HG03558 (cell line): ENCODE measurements at regions not wholly inside any gene's neighbourhood (a gene's known extent, or its start where the extent isn't known, plus 50 kb on each side); places are given as distances from the start of the nearest gene placed in this dataset.
"Not testable (repeated sequence)": the region's sequence is repeated elsewhere in the genome, so short reads cannot be mapped to it uniquely, and the experiment has no call there.

Experiments used
- ATAC-seq: cut with Tn5 transposase; IDR thresholded peaks from one replicate; pipeline ENCODE4 v1.9.1; 2021; ENCODE audit warnings: moderate number of reproducible peaks; ENCODE audit not compliant: unreplicated experiment; ENCODE audit errors: extremely low read depth

GRCh38 chr12:59164226-59164625 lies 243.9 kb upstream of the LRIG3 start:
- ATAC-seq: no peak

- no peak for ATAC-seq
Observed at GRCh38 chr12:59158681-59159080, 238.4 kb upstream of the LRIG3 start.

- ATAC-seq: no peak
Observed at GRCh38 chr12:59158066-59158465, 237.8 kb upstream of the LRIG3 start.

- ATAC-seq: no peak
Observed at GRCh38 chr12:59155448-59155847, 235.1 kb upstream of the LRIG3 start.

GRCh38 chr12:59151243-59151642 lies 230.9 kb upstream of the LRIG3 start:
- no peak for ATAC-seq

GRCh38 chr12:59149995-59150642 lies 229.8 kb upstream of the LRIG3 start:
- ATAC-seq: peak; percentile 99

- ATAC-seq: no peak
Observed at GRCh38 chr12:59147791-59148190, 227.5 kb upstream of the LRIG3 start.

- ATAC-seq: no peak
Observed at GRCh38 chr12:59142183-59142790, 222.0 kb upstream of the LRIG3 start.

- no peak for ATAC-seq
Observed at GRCh38 chr12:59134750-59135149, 214.4 kb upstream of the LRIG3 start.

- no peak for ATAC-seq
Observed at GRCh38 chr12:59131462-59131861, 211.2 kb upstream of the LRIG3 start.

- no peak for ATAC-seq
Observed at GRCh38 chr12:59122784-59123183, 202.5 kb upstream of the LRIG3 start.

GRCh38 chr12:59121451-59121850 lies 201.1 kb upstream of the LRIG3 start:
- ATAC-seq: no peak

GRCh38 chr12:59119676-59120075 lies 199.4 kb upstream of the LRIG3 start:
- ATAC-seq: no peak

- ATAC-seq: no peak
Observed at GRCh38 chr12:59118356-59118755, 198.1 kb upstream of the LRIG3 start.

- no peak for ATAC-seq
Observed at GRCh38 chr12:59115995-59116394, 195.7 kb upstream of the LRIG3 start.

- no peak for ATAC-seq
Observed at GRCh38 chr12:59115526-59115925, 195.2 kb upstream of the LRIG3 start.

- ATAC-seq: peak; percentile 72
Observed at GRCh38 chr12:59113831-59114615, 193.7 kb upstream of the LRIG3 start.

- ATAC-seq: no peak
Observed at GRCh38 chr12:59111851-59112250, 191.5 kb upstream of the LRIG3 start.

- ATAC-seq: not testable (repeated sequence)
Observed at GRCh38 chr12:59108516-59108915, 188.2 kb upstream of the LRIG3 start.

- no peak for ATAC-seq
Observed at GRCh38 chr12:59100585-59100984, 180.3 kb upstream of the LRIG3 start.

GRCh38 chr12:59097876-59098275 lies 177.6 kb upstream of the LRIG3 start:
- no peak for ATAC-seq
